Right lobe of liver (tissue), 4 donors: ENCODE measurements at regions not wholly inside any gene's neighbourhood (a gene's known extent, or its start where the extent isn't known, plus 50 kb on each side); places are given as distances from the start of the nearest gene placed in this dataset.

Experiments
- POLR2A ChIP-seq: fragments of 450-650 bp; IDR thresholded peaks from one replicate; pipeline ENCODE4 v1.6.1; 2017; ENCODE audit warnings: antibody characterized with exemption, mild to moderate bottlenecking
- TF ChIP-seq, protein P1 (sequence below), 4 donors: fragments of 200-600 bp in 3 of 4; fragments of 450-650 bp in 1 of 4; IDR thresholded peaks; one replicate each; pipeline versions ENCODE4 v1.5.1 to v1.8.0; 2016 to 2022; ENCODE audit warnings: antibody characterized with exemption in 4 of 4, mild to moderate bottlenecking in 2 of 4
- donor health status: DM: no; HTN: no; CAD: no.
- donor health status: DM: no; HTN: no; CAD: no.
- donor health status: DM: no; HTN: yes; CAD: no.

- TF ChIP-seq, protein P1, sequence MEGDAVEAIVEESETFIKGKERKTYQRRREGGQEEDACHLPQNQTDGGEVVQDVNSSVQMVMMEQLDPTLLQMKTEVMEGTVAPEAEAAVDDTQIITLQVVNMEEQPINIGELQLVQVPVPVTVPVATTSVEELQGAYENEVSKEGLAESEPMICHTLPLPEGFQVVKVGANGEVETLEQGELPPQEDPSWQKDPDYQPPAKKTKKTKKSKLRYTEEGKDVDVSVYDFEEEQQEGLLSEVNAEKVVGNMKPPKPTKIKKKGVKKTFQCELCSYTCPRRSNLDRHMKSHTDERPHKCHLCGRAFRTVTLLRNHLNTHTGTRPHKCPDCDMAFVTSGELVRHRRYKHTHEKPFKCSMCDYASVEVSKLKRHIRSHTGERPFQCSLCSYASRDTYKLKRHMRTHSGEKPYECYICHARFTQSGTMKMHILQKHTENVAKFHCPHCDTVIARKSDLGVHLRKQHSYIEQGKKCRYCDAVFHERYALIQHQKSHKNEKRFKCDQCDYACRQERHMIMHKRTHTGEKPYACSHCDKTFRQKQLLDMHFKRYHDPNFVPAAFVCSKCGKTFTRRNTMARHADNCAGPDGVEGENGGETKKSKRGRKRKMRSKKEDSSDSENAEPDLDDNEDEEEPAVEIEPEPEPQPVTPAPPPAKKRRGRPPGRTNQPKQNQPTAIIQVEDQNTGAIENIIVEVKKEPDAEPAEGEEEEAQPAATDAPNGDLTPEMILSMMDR (IDR thresholded peaks at IDR 0.05), result no peak
- no peak for TF ChIP-seq POLR2A
These were observed 1213.2 kb downstream of the RAPGEF2 start for GRCh38 chr4:160316036-160316435.
